Activated CD4-positive, alpha-beta T cell treated with anti-CD3 and anti-CD28 coated beads, Interleukin-2, Interleukin-4, amounts not matched to agents 100 ng/mL and 50 ng/mL, durations not matched to agents 16 hours and 8 hours (primary cell): ENCODE measurements at regions not wholly inside any gene's neighbourhood (a gene's known extent, or its start where the extent isn't known, plus 50 kb on each side); places are given as distances from the start of the nearest gene placed in this dataset.

ENCODE experiments used
- DNase-seq: peaks from one replicate; pipeline ENCODE4 v3.0.0-alpha.2; 2020; ENCODE audit warnings: low spot score

GRCh38 chr3:150161011-150161410 lies 190.3 kb upstream of the PFN2 start:
- no peak for DNase-seq

- DNase-seq, result no peak
Measured at GRCh38 chr3:150158943-150159625, 188.4 kb upstream of the PFN2 start.

GRCh38 chr3:150152567-150152966 lies 181.9 kb upstream of the PFN2 start:
- DNase-seq, result no peak

GRCh38 chr3:150150633-150151032 lies 179.9 kb upstream of the PFN2 start:
- DNase-seq, result no peak

- no peak for DNase-seq
Measured at GRCh38 chr3:150149651-150150051, 179.0 kb upstream of the PFN2 start.

GRCh38 chr3:150148227-150148626 lies 177.5 kb upstream of the PFN2 start:
- DNase-seq, result no peak

- DNase-seq, result no peak
Measured at GRCh38 chr3:150147776-150148175, 177.1 kb upstream of the PFN2 start.

GRCh38 chr3:150146991-150147761 lies 176.5 kb upstream of the PFN2 start:
- peak; percentile 23 for DNase-seq

GRCh38 chr3:150145659-150146058 lies 175.0 kb upstream of the PFN2 start:
- DNase-seq, result no peak

GRCh38 chr3:150144191-150144708 lies 173.6 kb upstream of the PFN2 start:
- DNase-seq, result no peak

GRCh38 chr3:150142936-150143335 lies 172.2 kb upstream of the PFN2 start:
- DNase-seq, result no peak

- DNase-seq, result no peak
Measured at GRCh38 chr3:150141790-150142326, 171.2 kb upstream of the PFN2 start.

GRCh38 chr3:150140614-150141321 lies 170.1 kb upstream of the PFN2 start:
- no peak for DNase-seq

- no peak for DNase-seq
Measured at GRCh38 chr3:150138824-150139223, 168.1 kb upstream of the PFN2 start.

- DNase-seq, result no peak
Measured at GRCh38 chr3:150136242-150136641, 165.5 kb upstream of the PFN2 start.

- no peak for DNase-seq
Measured at GRCh38 chr3:150135287-150135721, 164.6 kb upstream of the PFN2 start.

GRCh38 chr3:150133293-150133692 lies 162.6 kb upstream of the PFN2 start:
- no peak for DNase-seq

- DNase-seq, result no peak
Measured at GRCh38 chr3:150132101-150132749, 161.5 kb upstream of the PFN2 start.

- no peak for DNase-seq
Measured at GRCh38 chr3:150131663-150132062, 161.0 kb upstream of the PFN2 start.

- DNase-seq, result no peak
Measured at GRCh38 chr3:150130404-150131100, 159.9 kb upstream of the PFN2 start.

GRCh38 chr3:150129166-150129565 lies 158.5 kb upstream of the PFN2 start:
- no peak for DNase-seq
